ENCODE measurements at regions not wholly inside any gene's neighbourhood (a gene's known extent, or its start where the extent isn't known, plus 50 kb on each side); places are given as distances from the start of the nearest gene placed in this dataset.
"Not testable (repeated sequence)": the region's sequence is repeated elsewhere in the genome, so short reads cannot be mapped to it uniquely, and the experiment has no call there.

- DNase-seq (no peak), ATAC-seq (no peak)
- intact Hi-C loops (cut with micrococcal nuclease), result no loop called here
Observed at GRCh38 chr20:57094252-57094891, 172.1 kb downstream of the BMP7 start.

- intact Hi-C loops (cut with micrococcal nuclease), result no loop called here
- no peak for DNase-seq
- ATAC-seq, result no peak
Observed at GRCh38 chr20:57094991-57095390, 171.4 kb downstream of the BMP7 start.

DNA sequence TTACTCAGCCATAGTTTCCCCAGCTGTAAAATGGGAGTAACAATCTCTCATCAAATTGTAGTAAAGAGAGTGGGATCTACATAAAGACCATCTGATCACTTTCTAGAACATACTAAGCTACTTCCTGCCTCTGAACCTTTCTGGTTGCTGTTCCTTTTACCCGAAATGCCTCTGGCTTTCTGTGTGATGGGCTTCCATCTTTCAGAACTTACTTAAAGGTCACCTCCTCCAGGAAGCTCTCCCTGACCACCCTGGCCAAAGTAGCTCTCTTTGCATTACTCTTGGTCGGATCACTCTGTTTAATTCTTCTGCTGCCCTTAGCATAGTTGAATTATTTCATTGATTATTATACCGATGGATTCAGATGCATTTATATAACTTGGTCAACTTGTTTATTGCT, 171.0 kb downstream of the BMP7 start:
- intact Hi-C loops (cut with micrococcal nuclease), result no loop called here
- DNase-seq (no peak), ATAC-seq (no peak)

- intact Hi-C loops (cut with micrococcal nuclease), result no loop called here
- DNase-seq (peak; percentile 47), ATAC-seq (peak; percentile 73)
Observed at GRCh38 chr20:57097245-57097915, 169.1 kb downstream of the BMP7 start.

- no peak for ATAC-seq
- intact Hi-C loops (cut with micrococcal nuclease), result no loop called here
- DNase-seq, result no peak
Observed at GRCh38 chr20:57102160-57102559, 164.3 kb downstream of the BMP7 start.

GRCh38 chr20:57102566-57102965, 163.9 kb downstream of the BMP7 start:
- ATAC-seq, result no peak
- intact Hi-C loops (cut with micrococcal nuclease), result no loop called here
- DNase-seq, result no peak

DNA sequence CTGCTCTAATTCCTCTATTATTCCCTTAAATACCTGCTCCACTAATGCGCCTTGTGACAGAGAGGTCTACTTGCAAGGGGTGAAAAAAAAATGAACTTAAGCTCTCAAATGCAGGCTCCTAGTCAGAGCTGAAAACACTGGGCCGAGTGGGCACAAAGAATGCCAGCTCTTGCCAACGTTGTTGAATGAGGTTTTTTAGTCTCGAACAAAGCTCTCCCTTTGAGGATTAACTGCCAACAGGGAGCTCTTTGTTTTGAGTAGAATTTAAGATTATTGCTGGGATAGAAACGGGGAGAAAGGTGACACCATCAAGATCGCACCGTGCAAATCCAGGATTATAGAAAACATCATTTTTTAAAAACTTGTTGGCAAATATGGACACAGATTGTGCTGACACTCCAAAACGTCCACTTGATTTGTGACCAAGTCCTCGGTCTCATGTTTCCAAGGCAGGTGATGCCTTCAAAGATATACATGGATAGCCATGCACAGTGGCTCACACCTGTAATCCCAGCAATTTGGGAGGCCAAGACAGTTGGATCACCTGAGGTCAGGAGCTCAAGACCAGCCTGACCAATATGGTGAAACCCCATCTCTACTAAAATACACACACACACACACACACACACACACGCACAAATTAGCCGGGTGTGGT, 163.2 kb downstream of the BMP7 start:
- ATAC-seq, result no peak
- no peak for DNase-seq
- intact Hi-C loops (cut with micrococcal nuclease), result no loop called here

DNA sequence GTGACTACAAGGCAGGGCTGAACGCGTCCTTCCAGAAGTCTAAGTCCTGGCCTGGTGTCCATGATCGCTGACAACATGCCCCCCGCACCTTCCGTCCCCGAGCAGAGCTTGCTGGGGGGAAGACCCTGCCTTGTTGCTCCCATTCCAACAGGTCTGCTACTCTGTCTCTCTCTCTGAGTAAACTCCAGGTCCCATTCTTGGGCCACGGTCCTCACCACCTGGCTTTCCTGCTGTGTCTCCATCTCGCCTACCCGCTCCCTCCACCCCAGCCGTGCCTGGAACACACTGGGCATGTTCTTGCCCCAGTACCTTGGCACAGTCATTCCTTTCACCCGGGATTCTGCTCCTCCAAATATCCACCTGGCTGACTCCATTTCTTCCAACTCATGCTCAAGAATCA, 162.3 kb downstream of the BMP7 start:
- no peak for ATAC-seq
- intact Hi-C loops (cut with micrococcal nuclease), result no loop called here
- no peak for DNase-seq

DNA sequence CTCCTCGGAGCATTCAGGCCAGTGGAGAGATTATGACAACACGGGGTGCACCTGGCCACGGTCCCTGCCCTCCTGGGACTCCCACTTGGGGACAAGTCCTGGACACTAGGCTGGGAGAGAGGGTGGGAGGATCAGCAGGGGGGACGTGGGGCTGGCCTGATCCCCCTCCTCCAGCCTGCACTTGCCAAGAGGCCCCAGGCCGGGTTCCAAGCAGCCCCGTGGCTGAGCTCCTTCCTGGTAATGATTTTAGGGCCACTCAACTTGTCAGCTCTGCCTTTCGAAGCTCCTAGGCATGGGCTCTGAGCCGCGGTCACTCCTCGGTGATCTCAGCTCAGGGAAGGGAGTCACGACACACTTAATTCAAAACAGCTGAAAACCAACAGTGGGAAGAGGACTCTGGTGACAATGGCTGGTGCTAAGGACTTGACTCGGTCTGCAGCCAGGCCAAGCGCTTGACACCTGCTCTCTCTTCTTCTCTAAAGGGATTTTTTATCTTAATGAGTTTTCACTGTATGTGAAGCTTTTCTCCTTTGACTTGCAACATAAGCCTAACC, 161.7 kb downstream of the BMP7 start:
- no peak for DNase-seq
- intact Hi-C loops (cut with micrococcal nuclease), result no loop called here
- ATAC-seq, result no peak

- intact Hi-C loops (cut with micrococcal nuclease), result no loop called here
- DNase-seq, result no peak
- no peak for ATAC-seq
Observed at GRCh38 chr20:57106030-57106682, 160.3 kb downstream of the BMP7 start.

- no peak for ATAC-seq
- no peak for DNase-seq
- intact Hi-C loops (cut with micrococcal nuclease), result no loop called here
Observed at GRCh38 chr20:57106692-57107091, 159.7 kb downstream of the BMP7 start.

GRCh38 chr20:57107208-57107607, 159.2 kb downstream of the BMP7 start:
- intact Hi-C loops (cut with micrococcal nuclease), result no loop called here
- ATAC-seq (no peak), DNase-seq (no peak)

DNA sequence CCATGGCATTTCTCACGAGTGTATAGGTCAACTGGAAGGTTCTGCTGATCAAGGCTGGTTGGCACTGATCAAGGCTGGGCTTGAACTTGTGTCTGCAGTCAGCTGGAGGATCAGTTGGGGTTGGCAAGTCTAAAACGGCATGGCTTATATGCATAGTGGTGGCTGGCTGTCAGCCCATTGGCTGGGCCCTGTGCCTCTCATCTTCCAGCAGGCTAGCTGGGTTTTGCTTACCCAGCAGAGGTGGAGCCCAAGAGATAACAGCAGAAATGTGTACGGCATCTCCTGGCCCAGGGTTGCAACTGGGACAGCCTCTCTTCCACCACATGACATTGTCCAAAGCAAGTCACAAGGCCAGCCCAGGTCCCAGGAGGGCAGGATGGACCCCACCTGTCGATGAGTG, 158.2 kb downstream of the BMP7 start:
- ATAC-seq (no peak), DNase-seq (no peak)
- intact Hi-C loops (cut with micrococcal nuclease), result no loop called here

- DNase-seq, result no peak
- intact Hi-C loops (cut with micrococcal nuclease), result no loop called here
- ATAC-seq, result peak; percentile 40
Observed at GRCh38 chr20:57108742-57109570, 157.5 kb downstream of the BMP7 start.

GRCh38 chr20:57109571-57109953, 156.9 kb downstream of the BMP7 start:
- DNase-seq (no peak), ATAC-seq (no peak)
- intact Hi-C loops (cut with micrococcal nuclease), result no loop called here

DNA sequence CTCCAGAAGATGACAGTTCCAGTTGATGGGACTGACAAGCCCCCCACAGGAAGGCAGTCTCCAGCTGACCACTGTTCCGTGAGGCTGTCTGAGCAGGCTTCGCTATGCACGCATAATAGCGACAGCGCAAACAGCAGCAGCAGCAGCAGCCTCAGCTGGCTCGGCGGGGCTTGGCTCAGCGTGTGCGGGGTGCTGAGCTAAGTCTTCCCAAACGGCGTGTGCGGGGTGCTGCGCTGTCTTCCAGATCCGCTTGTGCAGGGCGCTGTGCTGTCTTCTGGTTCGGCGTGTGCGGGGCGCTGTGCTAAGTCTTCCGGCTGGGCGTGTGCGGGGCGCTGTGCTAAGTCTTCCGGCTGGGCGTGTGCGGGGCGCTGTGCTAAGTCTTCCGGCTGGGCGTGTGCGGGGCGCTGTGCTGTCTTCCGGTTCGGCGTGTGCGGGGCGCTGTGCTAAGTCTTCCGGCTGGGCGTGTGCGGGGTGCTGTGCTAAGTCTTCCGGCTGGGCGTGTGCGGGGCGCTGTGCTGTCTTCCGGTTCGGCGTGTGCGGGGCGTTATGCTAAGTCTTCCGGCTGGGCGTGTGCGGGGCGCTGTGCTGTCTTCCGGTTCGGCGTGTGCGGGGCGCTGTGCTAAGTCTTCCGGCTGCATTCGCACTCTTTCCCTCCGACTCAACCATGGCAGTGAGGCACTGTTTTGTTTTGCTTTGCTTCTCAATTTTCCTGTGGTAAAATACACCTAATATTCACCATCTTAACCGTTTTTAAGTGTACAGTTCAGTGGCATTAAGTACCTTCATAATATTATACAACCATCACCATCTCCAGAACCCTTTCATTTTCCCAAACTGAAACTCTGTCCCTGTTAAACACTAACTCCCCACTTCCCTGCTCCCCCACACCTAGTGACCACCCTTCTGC, 156.1 kb downstream of the BMP7 start:
- ATAC-seq; DNase-seq; intact Hi-C loops (cut with micrococcal nuclease): not testable (repeated sequence)

GRCh38 chr20:57111028-57111373, 155.4 kb downstream of the BMP7 start:
- ATAC-seq (no peak), DNase-seq (no peak)
- intact Hi-C loops (cut with micrococcal nuclease), result no loop called here

- intact Hi-C loops (cut with micrococcal nuclease), result no loop called here
- ATAC-seq, result no peak
- no peak for DNase-seq
Observed at GRCh38 chr20:57112448-57112847, 154.0 kb downstream of the BMP7 start.

Measured in left ventricle myocardium superior (tissue), 1 donor.